ENCODE measurements at regions not wholly inside any gene's neighbourhood (a gene's known extent, or its start where the extent isn't known, plus 50 kb on each side); places are given as distances from the start of the nearest gene placed in this dataset.

DNA sequence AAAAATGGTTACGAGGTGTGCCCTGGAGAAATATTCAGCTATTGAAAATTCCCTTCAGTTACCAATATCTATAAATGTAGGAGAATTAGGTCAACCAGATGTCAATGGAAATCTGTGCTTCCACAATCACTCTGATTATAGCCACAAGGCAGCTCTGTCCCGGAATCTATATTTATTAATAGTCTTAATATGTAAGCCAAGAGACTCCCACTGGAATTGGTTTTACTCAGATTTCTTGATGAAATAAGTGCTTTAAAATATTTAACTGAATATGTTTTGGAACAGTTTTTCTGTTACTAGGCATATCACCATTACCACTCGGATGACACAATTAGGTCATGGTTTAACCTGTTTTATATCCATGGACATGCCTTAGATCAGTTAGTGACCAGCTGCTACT, 169.6 kb downstream of the POM121L12 start:
- TF ChIP-seq, protein P1, sequence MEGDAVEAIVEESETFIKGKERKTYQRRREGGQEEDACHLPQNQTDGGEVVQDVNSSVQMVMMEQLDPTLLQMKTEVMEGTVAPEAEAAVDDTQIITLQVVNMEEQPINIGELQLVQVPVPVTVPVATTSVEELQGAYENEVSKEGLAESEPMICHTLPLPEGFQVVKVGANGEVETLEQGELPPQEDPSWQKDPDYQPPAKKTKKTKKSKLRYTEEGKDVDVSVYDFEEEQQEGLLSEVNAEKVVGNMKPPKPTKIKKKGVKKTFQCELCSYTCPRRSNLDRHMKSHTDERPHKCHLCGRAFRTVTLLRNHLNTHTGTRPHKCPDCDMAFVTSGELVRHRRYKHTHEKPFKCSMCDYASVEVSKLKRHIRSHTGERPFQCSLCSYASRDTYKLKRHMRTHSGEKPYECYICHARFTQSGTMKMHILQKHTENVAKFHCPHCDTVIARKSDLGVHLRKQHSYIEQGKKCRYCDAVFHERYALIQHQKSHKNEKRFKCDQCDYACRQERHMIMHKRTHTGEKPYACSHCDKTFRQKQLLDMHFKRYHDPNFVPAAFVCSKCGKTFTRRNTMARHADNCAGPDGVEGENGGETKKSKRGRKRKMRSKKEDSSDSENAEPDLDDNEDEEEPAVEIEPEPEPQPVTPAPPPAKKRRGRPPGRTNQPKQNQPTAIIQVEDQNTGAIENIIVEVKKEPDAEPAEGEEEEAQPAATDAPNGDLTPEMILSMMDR (IDR thresholded peaks at IDR 0.05): no peak
- TF ChIP-seq POLR2AphosphoS5 (IDR thresholded peaks at IDR 0.05): no peak
- TF ChIP-seq POLR2A (IDR thresholded peaks at IDR 0.05): no peak

Measured in gastroesophageal sphincter (tissue), 3 donors.